ENCODE measurements at regions not wholly inside any gene's neighbourhood (a gene's known extent, or its start where the extent isn't known, plus 50 kb on each side); places are given as distances from the start of the nearest gene placed in this dataset.

- no peak for DNase-seq
Measured at GRCh38 chr13:62678039-62678438, 1262.4 kb upstream of the PCDH20 start.

- no peak for DNase-seq
Measured at GRCh38 chr13:62663767-62664166, 1248.1 kb upstream of the PCDH20 start.

GRCh38 chr13:62659365-62659764 is 1243.7 kb upstream of the PCDH20 start:
- no peak for DNase-seq

GRCh38 chr13:62653371-62653770 is 1237.7 kb upstream of the PCDH20 start:
- no peak for DNase-seq

GRCh38 chr13:62643799-62644524 is 1228.3 kb upstream of the PCDH20 start:
- DNase-seq: no peak

- DNase-seq: no peak
Measured at GRCh38 chr13:62643007-62643483, 1227.4 kb upstream of the PCDH20 start.

- no peak for DNase-seq
Measured at GRCh38 chr13:62635161-62635560, 1219.5 kb upstream of the PCDH20 start.

GRCh38 chr13:62633448-62633847 is 1217.8 kb upstream of the PCDH20 start:
- no peak for DNase-seq

GRCh38 chr13:62631619-62632018 is 1216.0 kb upstream of the PCDH20 start:
- DNase-seq: no peak

- no peak for DNase-seq
Measured at GRCh38 chr13:62631124-62631523, 1215.5 kb upstream of the PCDH20 start.

GRCh38 chr13:62629618-62630017 is 1214.0 kb upstream of the PCDH20 start:
- no peak for DNase-seq

- DNase-seq: no peak
Measured at GRCh38 chr13:62627226-62627625, 1211.6 kb upstream of the PCDH20 start.

GRCh38 chr13:62626771-62627170 is 1211.1 kb upstream of the PCDH20 start:
- no peak for DNase-seq

- DNase-seq: no peak
Measured at GRCh38 chr13:62625214-62625881, 1209.7 kb upstream of the PCDH20 start.

- no peak for DNase-seq
Measured at GRCh38 chr13:62613819-62614218, 1198.2 kb upstream of the PCDH20 start.

- no peak for DNase-seq
Measured at GRCh38 chr13:62611343-62611742, 1195.7 kb upstream of the PCDH20 start.

- no peak for DNase-seq
Measured at GRCh38 chr13:62598708-62599107, 1183.1 kb upstream of the PCDH20 start.

- DNase-seq: no peak
Measured at GRCh38 chr13:62595976-62596375, 1180.3 kb upstream of the PCDH20 start.

- DNase-seq: peak; percentile 7
Measured at GRCh38 chr13:62593804-62594203, 1178.2 kb upstream of the PCDH20 start.

- DNase-seq: no peak
Measured at GRCh38 chr13:62583466-62583865, 1167.8 kb upstream of the PCDH20 start.

- DNase-seq: no peak
Measured at GRCh38 chr13:62578402-62578801, 1162.8 kb upstream of the PCDH20 start.

GRCh38 chr13:62564770-62565169 is 1149.1 kb upstream of the PCDH20 start:
- DNase-seq: no peak

- no peak for DNase-seq
Measured at GRCh38 chr13:62563251-62563650, 1147.6 kb upstream of the PCDH20 start.

GRCh38 chr13:62556978-62557377 is 1141.3 kb upstream of the PCDH20 start:
- no peak for DNase-seq
